SK-N-SH (cell line): ENCODE measurements at regions not wholly inside any gene's neighbourhood (a gene's known extent, or its start where the extent isn't known, plus 50 kb on each side); places are given as distances from the start of the nearest gene placed in this dataset.

Experiments used
- CTCF ChIA-PET: fragments of 300-600, 350-600 bp; formaldehyde crosslinking; extraction: SDS; loops from one replicate; lab custom pipeline; 2021; lab: Yijun Ruan, JAX
- POLR2A ChIA-PET: fragments of 350-600 bp; sonication (Branson Sonifier 250); formaldehyde crosslinking; extraction: SDS; loops from one replicate; lab custom pipeline; 2020; ENCODE audit warnings: antibody characterized with exemption, inconsistent platforms; lab: Yijun Ruan, JAX
- DNase-seq: peaks from one replicate; pipeline ENCODE4 v3.0.0; 2012
- H2AFZ ChIP-seq: fragments of 200-600 bp; sonication (generic); 2 replicates; pipeline ENCODE4 v1.8.1; 2016; ENCODE audit warnings: antibody characterized with exemption, mild to moderate bottlenecking, low read depth
- H3F3A ChIP-seq: fragments of 200-600 bp; sonication (generic); replicated peaks from 2 replicates; pipeline ENCODE3; 2016; ENCODE audit warnings: antibody characterized with exemption, mild to moderate bottlenecking; ENCODE audit not compliant: insufficient read depth
- H3K27ac ChIP-seq, 2 experiments: fragments of 200-500 bp in 1 of 2; fragments of 200-600 bp in 1 of 2; sonication (Bioruptor generic) in 1 of 2; sonication (generic), shearing (Covaris generic) in 1 of 2; 2 replicates each; pipeline versions ENCODE4 v1.5.1 to v1.6.1; 2014 to 2016; ENCODE audit warnings: low read depth in 2 of 2, inconsistent platforms in 1 of 2, low read length in 1 of 2, mild to moderate bottlenecking in 1 of 2, mixed read lengths in 1 of 2
- H3K27me3 ChIP-seq: fragments of 200-600 bp; sonication (generic), shearing (Covaris generic); 2 replicates; pipeline ENCODE4 v1.6.1; 2016; ENCODE audit warnings: mixed run types; ENCODE audit not compliant: insufficient read depth
- H3K36me3 ChIP-seq, 2 experiments: fragments of 200-500 bp in 1 of 2; fragments of 200-600 bp in 1 of 2; sonication (Bioruptor generic) in 1 of 2; sonication (generic) in 1 of 2; replicated peaks in 1 of 2; 2 replicates each; pipeline versions ENCODE3 to v1.5.1; 2014 to 2016; ENCODE audit warnings: low read length in 1 of 2, mild to moderate bottlenecking in 1 of 2; ENCODE audit not compliant: insufficient read depth in 2 of 2, control insufficient read depth in 1 of 2
- H3K4me1 ChIP-seq, 2 experiments: fragments of 200-500 bp in 1 of 2; fragments of 200-600 bp in 1 of 2; sonication (Bioruptor generic) in 1 of 2; sonication (generic), shearing (Covaris generic) in 1 of 2; 2 replicates each; pipeline versions ENCODE4 v1.5.1 to v1.6.1; 2014 to 2016; ENCODE audit warnings: low read depth in 1 of 2, low read length in 1 of 2, mixed run types in 1 of 2; ENCODE audit not compliant: insufficient read depth in 2 of 2, control insufficient read depth in 1 of 2
- H3K4me2 ChIP-seq: fragments of 200-600 bp; sonication (generic), shearing (Covaris generic); 2 replicates; pipeline ENCODE4 v1.6.1; 2017; ENCODE audit warnings: mixed run types
- H3K4me3 ChIP-seq, 2 experiments: fragments of 200-500 bp in 1 of 2; fragments of 200-600 bp in 1 of 2; sonication (Bioruptor generic) in 1 of 2; sonication (generic), shearing (Covaris generic) in 1 of 2; 2 replicates each; pipeline versions ENCODE4 v1.5.1 to v1.8.1; 2014 to 2016; ENCODE audit warnings: low read depth in 2 of 2, inconsistent platforms in 1 of 2, low read length in 1 of 2, mild to moderate bottlenecking in 1 of 2, mixed read lengths in 1 of 2, moderate library complexity in 1 of 2
- H3K79me2 ChIP-seq: fragments of 200-600 bp; sonication (generic); 2 replicates; pipeline ENCODE4 v1.8.1; 2017; ENCODE audit warnings: mild to moderate bottlenecking; ENCODE audit not compliant: insufficient read depth
- H3K9ac ChIP-seq: fragments of 200-600 bp; sonication (generic); 2 replicates; pipeline ENCODE4 v1.6.1; 2017; ENCODE audit warnings: mixed run types
- H3K9me2 ChIP-seq: fragments of 200-600 bp; sonication (generic); 2 replicates; pipeline ENCODE4 v1.6.1; 2017; ENCODE audit warnings: mixed run types
- H3K9me3 ChIP-seq: fragments of 200-600 bp; sonication (generic); 2 replicates; pipeline ENCODE4 v1.6.1; 2017; ENCODE audit warnings: mixed run types, mild to moderate bottlenecking, moderate library complexity
- H4K20me1 ChIP-seq: fragments of 200-600 bp; sonication (generic); 2 replicates; pipeline ENCODE4 v1.6.1; 2017; ENCODE audit warnings: mild to moderate bottlenecking, mixed run types; ENCODE audit not compliant: insufficient read depth
- ELF1 ChIP-seq: IDR thresholded peaks from 2 replicates; pipeline ENCODE4 v1.4.0; 2012
- EP300 ChIP-seq, 2 experiments: IDR thresholded peaks; 2 replicates each; pipeline versions ENCODE4 v1.4.0 to v1.6.1; 2012; ENCODE audit warnings: borderline replicate concordance in 1 of 2, low read depth in 1 of 2, low read length in 1 of 2
- EZH2phosphoT487 ChIP-seq: fragments of 200-600 bp; sonication (generic); IDR thresholded peaks from 2 replicates; pipeline ENCODE4 v1.6.1; 2017; ENCODE audit warnings: low read depth, mixed run types, mild to moderate bottlenecking, antibody characterized with exemption, moderate library complexity, borderline replicate concordance
- FOSL2 ChIP-seq: IDR thresholded peaks from 2 replicates; pipeline ENCODE4 v1.4.0; 2012; ENCODE audit warnings: low read depth, mild to moderate bottlenecking, moderate library complexity, borderline replicate concordance
- FOXJ3 ChIP-seq: sonication (generic); formaldehyde crosslinking; IDR thresholded peaks from 2 replicates; pipeline ENCODE4 v1.5.1; 2020; ENCODE audit warnings: mild to moderate bottlenecking, missing genetic modification reagents
- FOXM1 ChIP-seq: IDR thresholded peaks from 2 replicates; pipeline ENCODE4 v1.4.0; 2012; ENCODE audit warnings: low read depth, mild to moderate bottlenecking
- GABPA ChIP-seq: IDR thresholded peaks from 2 replicates; pipeline ENCODE4 v1.4.0; 2012; ENCODE audit warnings: low read depth, mild to moderate bottlenecking
- GATA2 ChIP-seq: sonication (generic); formaldehyde crosslinking; IDR thresholded peaks from 2 replicates; pipeline ENCODE4 v1.5.0; 2020; ENCODE audit warnings: mild to moderate bottlenecking, missing genetic modification reagents
- JUND ChIP-seq: IDR thresholded peaks from 2 replicates; pipeline ENCODE4 v1.4.0; 2012
- MEF2A ChIP-seq: IDR thresholded peaks from 2 replicates; pipeline ENCODE4 v1.4.0; 2012; ENCODE audit warnings: low read depth, borderline replicate concordance
- MXI1 ChIP-seq: IDR thresholded peaks from 2 replicates; pipeline ENCODE4 v1.6.1; 2012; ENCODE audit warnings: mild to moderate bottlenecking, low read depth, low read length, improper control_type of control experiment
- NFIC ChIP-seq: IDR thresholded peaks from 2 replicates; pipeline ENCODE4 v1.4.0; 2012; ENCODE audit warnings: borderline replicate concordance
- NRF1 ChIP-seq: IDR thresholded peaks from 2 replicates; pipeline ENCODE4 v1.6.1; 2012; ENCODE audit warnings: low read depth, mild to moderate bottlenecking, low read length
- POLR2AphosphoS5 ChIP-seq: IDR thresholded peaks from 2 replicates; pipeline ENCODE4 v1.6.1; 2012; ENCODE audit warnings: low read depth, low read length
- RAD21 ChIP-seq: IDR thresholded peaks from 2 replicates; pipeline ENCODE4 v1.6.1; 2012; ENCODE audit warnings: mild to moderate bottlenecking, low read length
- RFX5 ChIP-seq: IDR thresholded peaks from 2 replicates; pipeline ENCODE4 v1.6.1; 2012; ENCODE audit warnings: mild to moderate bottlenecking, improper control_type of control experiment, low read length
- RXRA ChIP-seq: IDR thresholded peaks from 2 replicates; pipeline ENCODE4 v1.4.0; 2012; ENCODE audit warnings: low read depth, mild to moderate bottlenecking, borderline replicate concordance
- SIN3A ChIP-seq: IDR thresholded peaks from 2 replicates; pipeline ENCODE4 v1.6.1; 2012; ENCODE audit warnings: low read depth, mild to moderate bottlenecking, low read length, moderate library complexity, borderline replicate concordance
- SMC3 ChIP-seq: IDR thresholded peaks from 2 replicates; pipeline ENCODE4 v1.6.1; 2012; ENCODE audit warnings: low read depth, low read length, improper control_type of control experiment
- TAF1 ChIP-seq: IDR thresholded peaks from 2 replicates; pipeline ENCODE4 v1.6.1; 2012; ENCODE audit warnings: low read depth, mild to moderate bottlenecking, low read length, moderate library complexity, borderline replicate concordance
- TCF12 ChIP-seq: IDR thresholded peaks from 2 replicates; pipeline ENCODE4 v1.4.0; 2012
- TEAD4 ChIP-seq: IDR thresholded peaks from 2 replicates; pipeline ENCODE4 v1.4.0; 2012; ENCODE audit warnings: mild to moderate bottlenecking, borderline replicate concordance; ENCODE audit not compliant: insufficient read depth
- ZBTB33 ChIP-seq: IDR thresholded peaks from 2 replicates; pipeline ENCODE4 v1.4.0; 2012; ENCODE audit warnings: low read depth, borderline replicate concordance
- WGBS: methylation state at CpG from one replicate; pipeline ENCODE4 v1.1.6; 2017; ENCODE audit warnings: low lambda C conversion rate; 5-methylcytosine and 5-hydroxymethylcytosine counted together
- TF ChIP-seq, protein P1 (sequence below): IDR thresholded peaks from 2 replicates; pipeline ENCODE4; 2012
- TF ChIP-seq, protein P2 (sequence below): IDR thresholded peaks from 2 replicates; pipeline ENCODE4 v1.4.0; 2012; ENCODE audit warnings: low read depth, borderline replicate concordance
- TF ChIP-seq, protein P3 (sequence below): fragments of 150-350 bp; IDR thresholded peaks from 2 replicates; pipeline ENCODE4 v1.6.1; 2016; ENCODE audit warnings: mild to moderate bottlenecking, low read depth, low read length
- TF ChIP-seq, protein P4 (sequence below): IDR thresholded peaks from 2 replicates; pipeline ENCODE4 v1.4.0; 2012; ENCODE audit warnings: low read depth

DNA sequence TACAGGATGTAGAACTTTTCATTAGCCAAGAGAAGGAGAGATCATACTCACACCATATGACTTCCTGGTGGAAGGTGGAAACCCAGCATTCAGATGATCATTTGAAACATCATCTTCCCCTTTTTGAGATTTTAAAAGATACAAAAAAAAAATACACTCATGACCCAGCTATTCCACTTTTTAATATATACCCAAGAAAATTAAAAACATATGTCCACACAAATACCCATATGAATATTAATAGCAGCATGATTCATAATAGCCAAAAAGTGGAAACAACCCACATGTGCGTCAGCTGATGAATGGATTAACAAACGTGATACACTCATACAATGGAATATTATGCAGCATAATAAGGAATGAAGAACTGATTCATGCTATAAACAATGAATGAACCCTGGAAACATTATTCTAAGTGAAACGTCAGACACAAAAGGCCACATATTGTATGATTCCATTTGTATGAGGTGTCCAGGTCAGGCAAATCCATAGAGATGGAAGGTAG, 130.0 kb upstream of the SGK1 start:
- Histone ChIP-seq H3K9me2 (no peaks in the 10 kb centered on the region), H3K27ac (peak overlapping the region; percentile 35 to 100; a peak in 3 of 4 replicates), H3K9ac (peak overlapping the region; percentile 65; the same call in 1 of the 2 replicates), H3K36me3 (no peaks in the 10 kb centered on the region), H3F3A (peaks cover 31% of the 10 kb centered on the region), H3K27me3 (no peaks in the 10 kb centered on the region), H3K4me3 (no peak overlapping the region; a peak in 1 of 4 replicates), H3K4me2 (peak overlapping the region; percentile 55; the same call in 1 of the 2 replicates), H2AFZ (peak overlapping the region; percentile 42; the same call in 1 of the 2 replicates), H3K4me1 (peaks cover 2 to 15% of the 10 kb centered on the region in 2 experiments; a peak in 2 of 4 replicates), H3K9me3 (no peaks in the 10 kb centered on the region), H3K79me2 (no peaks in the 10 kb centered on the region), H4K20me1 (no peaks in the 10 kb centered on the region)
- TF ChIP-seq EZH2phosphoT487 (no peak), TAF1 (no peak), FOXJ3 (CRISPR knock-in tag) (no peak), FOSL2 (peak; percentile 96), FOXM1 (peak; percentile 79; the same call in 1 of the 2 replicates), MEF2A (peak; percentile 99), MXI1 (no peak), RAD21 (no peak), SIN3A (no peak), POLR2AphosphoS5 (peak; percentile 76; the same call in 1 of the 2 replicates), JUND (peak; percentile 90), TEAD4 (peak; percentile 77), GATA2 (CRISPR knock-in tag) (no peak), EP300 (IDR thresholded peaks at IDR 0.05; ENCODE audit: borderline replicate concordance in 1 of 2, low read depth in 1 of 2, low read length in 1 of 2) (peak; percentile 28 to 92; a peak in 3 of 4 replicates), TCF12 (peak; percentile 98), GABPA (0 out of 2 replicates have a peak, but pooled peaks have one; percentile 10), ZBTB33 (peak; percentile 62; the same call in 1 of the 2 replicates), SMC3 (no peak), RXRA (peak; percentile 89), NRF1 (no peak), ELF1 (peak; percentile 27; the same call in 1 of the 2 replicates), NFIC (peak; percentile 74), RFX5 (no peak)
- TF ChIP-seq, protein P1, sequence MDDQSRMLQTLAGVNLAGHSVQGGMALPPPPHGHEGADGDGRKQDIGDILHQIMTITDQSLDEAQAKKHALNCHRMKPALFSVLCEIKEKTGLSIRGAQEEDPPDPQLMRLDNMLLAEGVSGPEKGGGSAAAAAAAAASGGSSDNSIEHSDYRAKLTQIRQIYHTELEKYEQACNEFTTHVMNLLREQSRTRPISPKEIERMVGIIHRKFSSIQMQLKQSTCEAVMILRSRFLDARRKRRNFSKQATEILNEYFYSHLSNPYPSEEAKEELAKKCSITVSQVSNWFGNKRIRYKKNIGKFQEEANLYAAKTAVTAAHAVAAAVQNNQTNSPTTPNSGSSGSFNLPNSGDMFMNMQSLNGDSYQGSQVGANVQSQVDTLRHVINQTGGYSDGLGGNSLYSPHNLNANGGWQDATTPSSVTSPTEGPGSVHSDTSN = peak; percentile 77
- TF ChIP-seq, protein P2, sequence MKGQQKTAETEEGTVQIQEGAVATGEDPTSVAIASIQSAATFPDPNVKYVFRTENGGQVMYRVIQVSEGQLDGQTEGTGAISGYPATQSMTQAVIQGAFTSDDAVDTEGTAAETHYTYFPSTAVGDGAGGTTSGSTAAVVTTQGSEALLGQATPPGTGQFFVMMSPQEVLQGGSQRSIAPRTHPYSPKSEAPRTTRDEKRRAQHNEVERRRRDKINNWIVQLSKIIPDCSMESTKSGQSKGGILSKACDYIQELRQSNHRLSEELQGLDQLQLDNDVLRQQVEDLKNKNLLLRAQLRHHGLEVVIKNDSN = peak; percentile 46; the same call in 1 of the 2 replicates
- TF ChIP-seq, protein P3, sequence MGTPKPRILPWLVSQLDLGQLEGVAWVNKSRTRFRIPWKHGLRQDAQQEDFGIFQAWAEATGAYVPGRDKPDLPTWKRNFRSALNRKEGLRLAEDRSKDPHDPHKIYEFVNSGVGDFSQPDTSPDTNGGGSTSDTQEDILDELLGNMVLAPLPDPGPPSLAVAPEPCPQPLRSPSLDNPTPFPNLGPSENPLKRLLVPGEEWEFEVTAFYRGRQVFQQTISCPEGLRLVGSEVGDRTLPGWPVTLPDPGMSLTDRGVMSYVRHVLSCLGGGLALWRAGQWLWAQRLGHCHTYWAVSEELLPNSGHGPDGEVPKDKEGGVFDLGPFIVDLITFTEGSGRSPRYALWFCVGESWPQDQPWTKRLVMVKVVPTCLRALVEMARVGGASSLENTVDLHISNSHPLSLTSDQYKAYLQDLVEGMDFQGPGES = no peak
- TF ChIP-seq, protein P4, sequence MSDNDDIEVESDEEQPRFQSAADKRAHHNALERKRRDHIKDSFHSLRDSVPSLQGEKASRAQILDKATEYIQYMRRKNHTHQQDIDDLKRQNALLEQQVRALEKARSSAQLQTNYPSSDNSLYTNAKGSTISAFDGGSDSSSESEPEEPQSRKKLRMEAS = peak; percentile 64; the same call in 1 of the 2 replicates
- 13% methylated on average over 3 of the region's 3 CpGs for WGBS
- POLR2A ChIA-PET = no interaction called here
- CTCF ChIA-PET = no interaction called here
- no peak for DNase-seq
